Left lung (tissue), 4 donors: ENCODE measurements at regions not wholly inside any gene's neighbourhood (a gene's known extent, or its start where the extent isn't known, plus 50 kb on each side); places are given as distances from the start of the nearest gene placed in this dataset.
"Not testable (repeated sequence)": the region's sequence is repeated elsewhere in the genome, so short reads cannot be mapped to it uniquely, and the experiment has no call there.

ENCODE experiments used
- ATAC-seq: fragments of 200-7000 bp; cut with Tn5 transposase; one replicate; pipeline ENCODE4 v1.9.1; 2020; ENCODE audit warnings: moderate library complexity
- DNase-seq, 4 donors: peaks; one replicate each; pipeline ENCODE4 v3.0.0-alpha.2; 2013 to 2020
- H3K27ac ChIP-seq, 2 donors: fragments of 200-600 bp; sonication (generic) in 1 of 2; one replicate each; pipeline versions ENCODE4 v1.5.0 to v1.8.0; 2020 to 2021
- H3K27me3 ChIP-seq, 2 donors: fragments of 200-600 bp; sonication (generic) in 1 of 2; one replicate each; pipeline versions ENCODE4 v1.5.0 to v1.8.0; 2020 to 2021
- H3K36me3 ChIP-seq, 2 donors: fragments of 200-600 bp; sonication (generic) in 1 of 2; one replicate each; pipeline versions ENCODE4 v1.5.0 to v1.8.0; 2020 to 2021
- H3K4me1 ChIP-seq, 2 donors: fragments of 200-600 bp; one replicate each; pipeline ENCODE4 v1.8.0; 2021
- H3K4me3 ChIP-seq, 2 donors: fragments of 200-600 bp; sonication (generic) in 1 of 2; one replicate each; pipeline versions ENCODE4 v1.5.0 to v1.8.0; 2020 to 2021; ENCODE audit warnings: mild to moderate bottlenecking in 1 of 2
- H3K9me3 ChIP-seq, 2 donors: fragments of 200-600 bp; sonication (generic) in 1 of 2; one replicate each; pipeline versions ENCODE4 v1.5.0 to v1.8.0; 2020 to 2021
- intact Hi-C, 2 donors: fragments of 100-400 bp; cut with DNase I; formaldehyde crosslinking; loops; one replicate each; pipeline versions ENCODE4 v1.11.2 to v1.14.2; 2022
- donor health status: DM: no; HTN: yes; CAD: no.
- donor health status: DM: no; HTN: no; CAD: no.

GRCh38 chr2:95765925-95766910, 174.4 kb downstream of the TRIM43 start:
- H3K27ac ChIP-seq, H3K4me3 ChIP-seq, ATAC-seq, H3K27me3 ChIP-seq, H3K36me3 ChIP-seq, H3K4me1 ChIP-seq, intact Hi-C loops, H3K9me3 ChIP-seq, DNase-seq: not testable (repeated sequence)

GRCh38 chr2:95767531-95767930, 175.7 kb downstream of the TRIM43 start:
- H3K36me3 ChIP-seq, intact Hi-C loops, DNase-seq, H3K27ac ChIP-seq, H3K4me1 ChIP-seq, ATAC-seq, H3K4me3 ChIP-seq, H3K9me3 ChIP-seq, H3K27me3 ChIP-seq: not testable (repeated sequence)

- intact Hi-C loops, ATAC-seq, H3K27ac ChIP-seq, H3K27me3 ChIP-seq, DNase-seq, H3K9me3 ChIP-seq, H3K36me3 ChIP-seq, H3K4me3 ChIP-seq, H3K4me1 ChIP-seq: not testable (repeated sequence)
Observed at GRCh38 chr2:95767950-95768349, 176.1 kb downstream of the TRIM43 start.

- H3K36me3 ChIP-seq, intact Hi-C loops, H3K9me3 ChIP-seq, DNase-seq, H3K27me3 ChIP-seq, H3K4me3 ChIP-seq, H3K27ac ChIP-seq, H3K4me1 ChIP-seq, ATAC-seq: not testable (repeated sequence)
Observed at GRCh38 chr2:95769256-95769655, 177.5 kb downstream of the TRIM43 start.

- H3K9me3 ChIP-seq, ATAC-seq, intact Hi-C loops, H3K4me1 ChIP-seq, H3K36me3 ChIP-seq, H3K27me3 ChIP-seq, DNase-seq, H3K27ac ChIP-seq, H3K4me3 ChIP-seq: not testable (repeated sequence)
Observed at GRCh38 chr2:95770726-95771125, 178.9 kb downstream of the TRIM43 start.

- H3K27ac ChIP-seq, H3K36me3 ChIP-seq, ATAC-seq, intact Hi-C loops, H3K4me1 ChIP-seq, H3K4me3 ChIP-seq, H3K9me3 ChIP-seq, DNase-seq, H3K27me3 ChIP-seq: not testable (repeated sequence)
Observed at GRCh38 chr2:95774322-95775192, 182.8 kb downstream of the TRIM43 start.

GRCh38 chr2:95775193-95775531, 183.4 kb downstream of the TRIM43 start:
- H3K4me1 ChIP-seq, intact Hi-C loops, H3K36me3 ChIP-seq, H3K27ac ChIP-seq, H3K4me3 ChIP-seq, H3K9me3 ChIP-seq, DNase-seq, H3K27me3 ChIP-seq: not testable (repeated sequence)
- ATAC-seq, result peak; percentile 22
